ENCODE measurements at regions not wholly inside any gene's neighbourhood (a gene's known extent, or its start where the extent isn't known, plus 50 kb on each side); places are given as distances from the start of the nearest gene placed in this dataset.

GRCh38 chr14:97262336-97262735 lies 465.2 kb downstream of the VRK1 start:
- TF ChIP-seq CREB1 (IDR thresholded peaks at IDR 0.05; ENCODE audit: low read depth) (no peak), YY1 (IDR thresholded peaks at IDR 0.05; ENCODE audit: low read depth) (no peak), MAX (IDR thresholded peaks at IDR 0.05) (no peak), REST (IDR thresholded peaks at IDR 0.05; ENCODE audit: low read depth) (no peak), RAD21 (IDR thresholded peaks at IDR 0.05; ENCODE audit: low read depth) (no peak), CEBPB (IDR thresholded peaks at IDR 0.05) (no peak), EP300 (IDR thresholded peaks at IDR 0.05; ENCODE audit: borderline replicate concordance) (no peak), EGR1 (IDR thresholded peaks at IDR 0.05) (no peak), TAF1 (IDR thresholded peaks at IDR 0.05; ENCODE audit: low read depth) (no peak), TEAD4 (IDR thresholded peaks at IDR 0.05) (no peak)
